Choroid plexus epithelial cell (primary cell): ENCODE measurements at regions not wholly inside any gene's neighbourhood (a gene's known extent, or its start where the extent isn't known, plus 50 kb on each side); places are given as distances from the start of the nearest gene placed in this dataset.

Experiments used
- DNase-seq: peaks from one replicate; pipeline ENCODE4 v3.0.0-alpha.2; 2010; ENCODE audit warnings: low read depth
- H3K4me3 ChIP-seq: 2 replicates; pipeline ENCODE4 v1.5.1; 2011; ENCODE audit warnings: low read depth, mild to moderate bottlenecking, control low read depth, low read length, moderate library complexity
- CTCF ChIP-seq: conservative IDR thresholded peaks from 2 replicates; pipeline ENCODE4 v1.5.1; 2011; ENCODE audit warnings: low read depth, mild to moderate bottlenecking, control low read depth, inconsistent platforms, low read length, moderate library complexity

GRCh38 chr13:104715111-104715510, 1648.9 kb upstream of the SLC10A2 start:
- no peak for DNase-seq
- TF ChIP-seq CTCF: no peak
- H3K4me3 ChIP-seq: no peak overlapping the region

GRCh38 chr13:104705031-104705750, 1639.0 kb upstream of the SLC10A2 start:
- no peak overlapping the region for H3K4me3 ChIP-seq
- no peak for TF ChIP-seq CTCF
- no peak for DNase-seq

- no peak for DNase-seq
- H3K4me3 ChIP-seq: no peak overlapping the region
- TF ChIP-seq CTCF: no peak
These were observed 1635.4 kb upstream of the SLC10A2 start for GRCh38 chr13:104701591-104701990.

GRCh38 chr13:104694397-104694796, 1628.2 kb upstream of the SLC10A2 start:
- H3K4me3 ChIP-seq: no peak overlapping the region
- TF ChIP-seq CTCF: no peak
- no peak for DNase-seq

- TF ChIP-seq CTCF: no peak
These were observed 1626.9 kb upstream of the SLC10A2 start for GRCh38 chr13:104693126-104693525.

GRCh38 chr13:104691767-104692467, 1625.7 kb upstream of the SLC10A2 start:
- no peak for DNase-seq
- H3K4me3 ChIP-seq: no peak overlapping the region
- TF ChIP-seq CTCF: no peak

More at GRCh38 chr13:104693126-104693525, 1626.9 kb upstream of the SLC10A2 start:
- no peak for DNase-seq
- no peak overlapping the region for H3K4me3 ChIP-seq
